ENCODE measurements at regions not wholly inside any gene's neighbourhood (a gene's known extent, or its start where the extent isn't known, plus 50 kb on each side); places are given as distances from the start of the nearest gene placed in this dataset.

DNA sequence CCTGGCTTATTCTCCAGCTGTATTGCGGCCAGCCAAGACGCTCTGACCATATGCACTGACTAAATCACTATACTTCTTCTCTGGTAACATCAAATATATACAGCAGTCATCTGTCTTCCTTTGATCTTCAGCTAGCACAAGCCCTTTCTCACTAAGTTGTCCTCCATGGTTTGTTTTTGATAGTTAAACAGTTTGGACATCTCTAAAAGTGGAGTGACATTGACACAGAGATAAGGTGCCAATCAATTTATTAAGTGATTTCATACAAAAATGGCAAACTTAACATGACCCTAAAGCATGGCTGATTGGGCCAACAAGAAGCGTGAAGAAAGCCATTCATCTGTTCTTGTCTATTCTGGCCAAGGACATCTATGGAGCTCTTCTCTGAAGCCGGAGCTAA lies 334.9 kb downstream of the NKX6-1 start:
- H3K4me1 ChIP-seq, result no peaks in the 10 kb centered on the region
- TF ChIP-seq, protein P1, sequence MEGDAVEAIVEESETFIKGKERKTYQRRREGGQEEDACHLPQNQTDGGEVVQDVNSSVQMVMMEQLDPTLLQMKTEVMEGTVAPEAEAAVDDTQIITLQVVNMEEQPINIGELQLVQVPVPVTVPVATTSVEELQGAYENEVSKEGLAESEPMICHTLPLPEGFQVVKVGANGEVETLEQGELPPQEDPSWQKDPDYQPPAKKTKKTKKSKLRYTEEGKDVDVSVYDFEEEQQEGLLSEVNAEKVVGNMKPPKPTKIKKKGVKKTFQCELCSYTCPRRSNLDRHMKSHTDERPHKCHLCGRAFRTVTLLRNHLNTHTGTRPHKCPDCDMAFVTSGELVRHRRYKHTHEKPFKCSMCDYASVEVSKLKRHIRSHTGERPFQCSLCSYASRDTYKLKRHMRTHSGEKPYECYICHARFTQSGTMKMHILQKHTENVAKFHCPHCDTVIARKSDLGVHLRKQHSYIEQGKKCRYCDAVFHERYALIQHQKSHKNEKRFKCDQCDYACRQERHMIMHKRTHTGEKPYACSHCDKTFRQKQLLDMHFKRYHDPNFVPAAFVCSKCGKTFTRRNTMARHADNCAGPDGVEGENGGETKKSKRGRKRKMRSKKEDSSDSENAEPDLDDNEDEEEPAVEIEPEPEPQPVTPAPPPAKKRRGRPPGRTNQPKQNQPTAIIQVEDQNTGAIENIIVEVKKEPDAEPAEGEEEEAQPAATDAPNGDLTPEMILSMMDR (IDR thresholded peaks at IDR 0.05), result no peak
- TF ChIP-seq POLR2A (IDR thresholded peaks at IDR 0.05), result no peak
- H3K9me3 ChIP-seq, result no peaks in the 10 kb centered on the region
- intact Hi-C loops (cut with DNase I; ENCODE audit: low total_unique reads), result no loop called here
- no peak overlapping the region for H3K4me3 ChIP-seq
- H3K36me3 ChIP-seq (ENCODE audit: low read depth, missing control alignments), result no peaks in the 10 kb centered on the region
- no peak for DNase-seq
- H3K27ac ChIP-seq, result no peak overlapping the region
- 90 to 95% methylated on average over 4 of the region's 4 CpGs for WGBS, 2 donors
- H3K27me3 ChIP-seq, result no peaks in the 10 kb centered on the region

DNA sequence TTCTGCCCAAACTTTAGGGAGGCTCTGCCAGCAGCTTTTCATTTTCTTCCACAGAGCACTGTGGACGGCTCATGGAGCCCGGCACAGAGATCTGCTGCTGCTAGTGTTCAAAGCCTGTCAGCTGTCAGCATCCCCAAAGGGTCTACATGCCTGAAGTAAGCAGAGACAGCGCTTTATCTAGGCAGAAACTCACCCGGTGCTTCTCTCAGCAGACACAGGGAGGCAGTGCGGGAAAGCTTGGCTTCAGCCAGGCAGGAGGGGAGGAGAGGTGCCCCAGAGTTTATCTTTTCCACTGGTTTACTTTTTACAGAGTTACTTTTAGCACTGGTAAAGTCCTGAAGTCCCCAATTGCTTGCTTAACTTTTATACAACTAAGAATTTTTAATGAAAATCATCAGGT lies 339.3 kb downstream of the NKX6-1 start:
- 29 to 42% methylated on average over 5 of the region's 5 CpGs for WGBS, 2 donors
- no peak for TF ChIP-seq POLR2A (IDR thresholded peaks at IDR 0.05)
- TF ChIP-seq, protein P1 (IDR thresholded peaks at IDR 0.05), result no peak
- peak; percentile 56 for DNase-seq
- no peak overlapping the region for H3K4me3 ChIP-seq
- H3K27ac ChIP-seq, result no peak overlapping the region
- H3K9me3 ChIP-seq, result no peaks in the 10 kb centered on the region
- no peaks in the 10 kb centered on the region for H3K36me3 ChIP-seq (ENCODE audit: low read depth, missing control alignments)
- H3K27me3 ChIP-seq, result no peaks in the 10 kb centered on the region
- H3K4me1 ChIP-seq, result no peaks in the 10 kb centered on the region
- intact Hi-C loops (cut with DNase I; ENCODE audit: low total_unique reads), result no loop called here

DNA sequence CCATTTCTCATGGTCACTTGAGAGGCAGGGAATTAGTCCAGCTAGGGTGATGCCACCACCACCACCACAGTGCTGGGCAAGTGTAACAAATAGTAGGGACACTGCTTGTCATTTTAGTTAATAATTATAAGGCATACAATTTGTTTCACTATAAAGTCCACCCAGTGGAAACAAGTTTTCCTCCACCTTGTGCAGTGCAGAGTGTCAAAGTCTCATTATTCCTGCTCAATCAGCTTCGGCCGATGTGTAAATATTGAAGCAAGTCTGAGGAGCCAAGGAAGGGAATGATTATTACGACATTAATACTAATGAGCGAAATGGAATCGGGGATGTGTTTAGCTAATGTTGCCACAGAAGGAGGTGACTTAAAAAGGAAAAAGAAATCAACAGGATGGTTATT lies 340.4 kb downstream of the NKX6-1 start:
- no peaks in the 10 kb centered on the region for H3K9me3 ChIP-seq
- WGBS, 2 donors, result 89 to 93% methylated on average over 5 of the region's 5 CpGs
- no peak overlapping the region for H3K4me3 ChIP-seq
- DNase-seq, result no peak
- no peaks in the 10 kb centered on the region for H3K4me1 ChIP-seq
- intact Hi-C loops (cut with DNase I; ENCODE audit: low total_unique reads), result no loop called here
- H3K27me3 ChIP-seq, result no peaks in the 10 kb centered on the region
- no peak overlapping the region for H3K27ac ChIP-seq
- TF ChIP-seq POLR2A (IDR thresholded peaks at IDR 0.05), result no peak
- TF ChIP-seq, protein P1 (IDR thresholded peaks at IDR 0.05), result no peak
- H3K36me3 ChIP-seq (ENCODE audit: low read depth, missing control alignments), result no peaks in the 10 kb centered on the region

DNA sequence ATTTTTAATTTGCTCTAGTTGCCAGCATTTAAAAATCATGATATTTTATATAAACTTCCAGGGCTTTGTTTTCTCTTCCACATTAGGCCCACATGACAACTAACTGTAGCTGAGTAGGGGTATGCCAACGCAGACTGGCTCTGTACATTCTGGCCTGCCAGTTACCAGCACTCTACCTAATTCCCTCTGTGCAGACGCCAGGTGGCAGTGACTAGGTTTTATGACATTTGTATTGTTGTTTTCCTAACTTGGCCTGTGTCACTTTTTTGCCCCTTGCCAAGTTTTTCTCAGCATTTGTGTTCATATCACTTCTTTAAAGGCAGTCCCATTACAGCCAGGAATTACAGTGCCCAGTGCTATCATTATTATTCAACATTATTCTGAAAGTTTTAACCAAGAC lies 347.5 kb downstream of the NKX6-1 start:
- H3K4me1 ChIP-seq, result no peaks in the 10 kb centered on the region
- no peaks in the 10 kb centered on the region for H3K36me3 ChIP-seq (ENCODE audit: low read depth, missing control alignments)
- no peak overlapping the region for H3K4me3 ChIP-seq
- DNase-seq, result no peak
- WGBS, 2 donors, result 79 to 82% methylated on average over 2 of the region's 2 CpGs
- H3K27ac ChIP-seq, result no peak overlapping the region
- no peaks in the 10 kb centered on the region for H3K9me3 ChIP-seq
- intact Hi-C loops (cut with DNase I; ENCODE audit: low total_unique reads), result no loop called here
- no peaks in the 10 kb centered on the region for H3K27me3 ChIP-seq
- TF ChIP-seq, protein P1 (IDR thresholded peaks at IDR 0.05), result no peak
- no peak for TF ChIP-seq POLR2A (IDR thresholded peaks at IDR 0.05)

DNA sequence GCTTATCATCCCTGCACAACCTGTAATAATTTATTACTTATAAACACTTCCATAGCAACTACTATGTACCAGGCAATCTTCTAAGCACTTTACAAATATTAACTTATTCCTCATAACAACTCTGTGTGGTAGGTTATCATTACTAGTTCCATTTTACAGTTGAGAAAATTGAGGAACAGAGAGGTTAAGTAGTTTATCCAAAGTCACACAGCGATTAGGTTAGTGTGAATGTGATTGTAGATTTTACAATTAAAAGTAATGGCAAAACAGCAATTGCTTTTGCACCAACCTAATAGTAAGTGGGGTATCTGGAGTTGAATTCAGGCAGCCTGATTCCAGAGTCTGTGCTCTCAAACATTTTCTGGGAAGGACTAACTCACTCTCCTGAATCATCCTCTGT lies 348.9 kb downstream of the NKX6-1 start:
- Histone ChIP-seq H3K27ac (no peak overlapping the region), H3K4me3 (no peak overlapping the region), H3K9me3 (no peaks in the 10 kb centered on the region), H3K36me3 (ENCODE audit: low read depth, missing control alignments) (no peaks in the 10 kb centered on the region), H3K4me1 (no peaks in the 10 kb centered on the region), H3K27me3 (no peaks in the 10 kb centered on the region)
- WGBS, 2 donors, result 94 to 97% methylated on average over 1 of the region's 1 CpG
- intact Hi-C loops (cut with DNase I; ENCODE audit: low total_unique reads), result no loop called here
- no peak for TF ChIP-seq POLR2A (IDR thresholded peaks at IDR 0.05)
- TF ChIP-seq, protein P1 (IDR thresholded peaks at IDR 0.05), result no peak
- no peak for DNase-seq

Measured in testis (tissue), 2 donors.